ENCODE measurements at regions not wholly inside any gene's neighbourhood (a gene's known extent, or its start where the extent isn't known, plus 50 kb on each side); places are given as distances from the start of the nearest gene placed in this dataset.

- Histone ChIP-seq H3K27me3 (ENCODE audit: insufficient read depth, low read length) (no peaks in the 10 kb centered on the region), H3K4me3 (ENCODE audit: low read depth, low read length) (no peak overlapping the region), H3K27ac (ENCODE audit: low read depth, low read length) (no peak overlapping the region), H3K4me1 (ENCODE audit: control insufficient read depth, insufficient read depth, low read length, unreplicated experiment) (no peaks in the 10 kb centered on the region), H2AFZ (ENCODE audit: low read length, unreplicated experiment) (no peak overlapping the region), H3K79me2 (ENCODE audit: control insufficient read depth, insufficient read depth, low read length, unreplicated experiment) (no peaks in the 10 kb centered on the region), H3K36me3 (ENCODE audit: insufficient read depth, low read length) (no peaks in the 10 kb centered on the region)
These were observed 204.8 kb upstream of the MEF2C start for GRCh38 chr5:89087551-89088318.

- no peaks in the 10 kb centered on the region for H3K4me1 ChIP-seq (ENCODE audit: control insufficient read depth, insufficient read depth, low read length, unreplicated experiment)
- H2AFZ ChIP-seq (ENCODE audit: low read length, unreplicated experiment), result no peak overlapping the region
- no peaks in the 10 kb centered on the region for H3K36me3 ChIP-seq (ENCODE audit: insufficient read depth, low read length)
- no peak overlapping the region for H3K4me3 ChIP-seq (ENCODE audit: low read depth, low read length)
- no peaks in the 10 kb centered on the region for H3K79me2 ChIP-seq (ENCODE audit: control insufficient read depth, insufficient read depth, low read length, unreplicated experiment)
- no peaks in the 10 kb centered on the region for H3K27me3 ChIP-seq (ENCODE audit: insufficient read depth, low read length)
- H3K27ac ChIP-seq (ENCODE audit: low read depth, low read length), result no peak overlapping the region
These were observed 204.1 kb upstream of the MEF2C start for GRCh38 chr5:89087128-89087527.

- Histone ChIP-seq H3K4me3 (ENCODE audit: low read depth, low read length) (no peak overlapping the region), H2AFZ (ENCODE audit: low read length, unreplicated experiment) (no peak overlapping the region)
These were observed 203.6 kb upstream of the MEF2C start for GRCh38 chr5:89086390-89087086.

GRCh38 chr5:89083791-89084190 lies 200.8 kb upstream of the MEF2C start:
- Histone ChIP-seq H3K27ac (ENCODE audit: low read depth, low read length) (no peak overlapping the region), H3K4me3 (ENCODE audit: low read depth, low read length) (no peak overlapping the region), H2AFZ (ENCODE audit: low read length, unreplicated experiment) (no peak overlapping the region), H3K27me3 (ENCODE audit: insufficient read depth, low read length) (no peaks in the 10 kb centered on the region), H3K79me2 (ENCODE audit: control insufficient read depth, insufficient read depth, low read length, unreplicated experiment) (no peaks in the 10 kb centered on the region), H3K4me1 (ENCODE audit: control insufficient read depth, insufficient read depth, low read length, unreplicated experiment) (no peaks in the 10 kb centered on the region), H3K36me3 (ENCODE audit: insufficient read depth, low read length) (no peaks in the 10 kb centered on the region)

More at GRCh38 chr5:89086390-89087086, 203.6 kb upstream of the MEF2C start:
- no peaks in the 10 kb centered on the region for H3K79me2 ChIP-seq (ENCODE audit: control insufficient read depth, insufficient read depth, low read length, unreplicated experiment)
- H3K36me3 ChIP-seq (ENCODE audit: insufficient read depth, low read length), result no peaks in the 10 kb centered on the region
- no peak overlapping the region for H3K27ac ChIP-seq (ENCODE audit: low read depth, low read length)
- no peaks in the 10 kb centered on the region for H3K27me3 ChIP-seq (ENCODE audit: insufficient read depth, low read length)
- H3K4me1 ChIP-seq (ENCODE audit: control insufficient read depth, insufficient read depth, low read length, unreplicated experiment), result no peaks in the 10 kb centered on the region

- Histone ChIP-seq H3K27ac (ENCODE audit: low read depth, low read length) (no peak overlapping the region), H2AFZ (ENCODE audit: low read length, unreplicated experiment) (no peak overlapping the region), H3K79me2 (ENCODE audit: control insufficient read depth, insufficient read depth, low read length, unreplicated experiment) (no peaks in the 10 kb centered on the region), H3K4me3 (ENCODE audit: low read depth, low read length) (no peak overlapping the region), H3K4me1 (ENCODE audit: control insufficient read depth, insufficient read depth, low read length, unreplicated experiment) (no peaks in the 10 kb centered on the region), H3K36me3 (ENCODE audit: insufficient read depth, low read length) (no peaks in the 10 kb centered on the region), H3K27me3 (ENCODE audit: insufficient read depth, low read length) (no peaks in the 10 kb centered on the region)
These were observed 198.4 kb upstream of the MEF2C start for GRCh38 chr5:89081360-89081759.

GRCh38 chr5:89080467-89081116 lies 197.6 kb upstream of the MEF2C start:
- Histone ChIP-seq H3K79me2 (ENCODE audit: control insufficient read depth, insufficient read depth, low read length, unreplicated experiment) (no peaks in the 10 kb centered on the region), H3K36me3 (ENCODE audit: insufficient read depth, low read length) (no peaks in the 10 kb centered on the region), H3K27me3 (ENCODE audit: insufficient read depth, low read length) (no peaks in the 10 kb centered on the region), H3K27ac (ENCODE audit: low read depth, low read length) (no peak overlapping the region), H2AFZ (ENCODE audit: low read length, unreplicated experiment) (no peak overlapping the region), H3K4me1 (ENCODE audit: control insufficient read depth, insufficient read depth, low read length, unreplicated experiment) (no peaks in the 10 kb centered on the region), H3K4me3 (ENCODE audit: low read depth, low read length) (no peak overlapping the region)

- Histone ChIP-seq H3K79me2 (ENCODE audit: control insufficient read depth, insufficient read depth, low read length, unreplicated experiment) (no peaks in the 10 kb centered on the region), H3K4me3 (ENCODE audit: low read depth, low read length) (no peak overlapping the region), H3K27me3 (ENCODE audit: insufficient read depth, low read length) (no peaks in the 10 kb centered on the region), H3K36me3 (ENCODE audit: insufficient read depth, low read length) (no peaks in the 10 kb centered on the region), H3K27ac (ENCODE audit: low read depth, low read length) (no peak overlapping the region), H2AFZ (ENCODE audit: low read length, unreplicated experiment) (no peak overlapping the region), H3K4me1 (ENCODE audit: control insufficient read depth, insufficient read depth, low read length, unreplicated experiment) (no peaks in the 10 kb centered on the region)
These were observed 190.1 kb upstream of the MEF2C start for GRCh38 chr5:89072842-89073672.

- H3K79me2 ChIP-seq (ENCODE audit: control insufficient read depth, insufficient read depth, low read length, unreplicated experiment), result no peaks in the 10 kb centered on the region
- no peaks in the 10 kb centered on the region for H3K36me3 ChIP-seq (ENCODE audit: insufficient read depth, low read length)
- H2AFZ ChIP-seq (ENCODE audit: low read length, unreplicated experiment), result no peak overlapping the region
- H3K27ac ChIP-seq (ENCODE audit: low read depth, low read length), result no peak overlapping the region
- no peaks in the 10 kb centered on the region for H3K27me3 ChIP-seq (ENCODE audit: insufficient read depth, low read length)
- no peaks in the 10 kb centered on the region for H3K4me1 ChIP-seq (ENCODE audit: control insufficient read depth, insufficient read depth, low read length, unreplicated experiment)
- no peak overlapping the region for H3K4me3 ChIP-seq (ENCODE audit: low read depth, low read length)
These were observed 189.0 kb upstream of the MEF2C start for GRCh38 chr5:89071941-89072331.

- Histone ChIP-seq H2AFZ (ENCODE audit: low read length, unreplicated experiment) (no peak overlapping the region), H3K4me1 (ENCODE audit: control insufficient read depth, insufficient read depth, low read length, unreplicated experiment) (no peaks in the 10 kb centered on the region), H3K36me3 (ENCODE audit: insufficient read depth, low read length) (no peaks in the 10 kb centered on the region), H3K4me3 (ENCODE audit: low read depth, low read length) (no peak overlapping the region), H3K79me2 (ENCODE audit: control insufficient read depth, insufficient read depth, low read length, unreplicated experiment) (no peaks in the 10 kb centered on the region), H3K27me3 (ENCODE audit: insufficient read depth, low read length) (no peaks in the 10 kb centered on the region), H3K27ac (ENCODE audit: low read depth, low read length) (no peak overlapping the region)
These were observed 188.3 kb upstream of the MEF2C start for GRCh38 chr5:89071101-89071940.

- no peaks in the 10 kb centered on the region for H3K79me2 ChIP-seq (ENCODE audit: control insufficient read depth, insufficient read depth, low read length, unreplicated experiment)
- H3K27me3 ChIP-seq (ENCODE audit: insufficient read depth, low read length), result no peaks in the 10 kb centered on the region
- no peaks in the 10 kb centered on the region for H3K4me1 ChIP-seq (ENCODE audit: control insufficient read depth, insufficient read depth, low read length, unreplicated experiment)
- no peak overlapping the region for H3K4me3 ChIP-seq (ENCODE audit: low read depth, low read length)
- H2AFZ ChIP-seq (ENCODE audit: low read length, unreplicated experiment), result no peak overlapping the region
- no peaks in the 10 kb centered on the region for H3K36me3 ChIP-seq (ENCODE audit: insufficient read depth, low read length)
- H3K27ac ChIP-seq (ENCODE audit: low read depth, low read length), result no peak overlapping the region
These were observed 186.6 kb upstream of the MEF2C start for GRCh38 chr5:89069591-89069990.
